HG03439 (cell line): ENCODE measurements at regions not wholly inside any gene's neighbourhood (a gene's known extent, or its start where the extent isn't known, plus 50 kb on each side); places are given as distances from the start of the nearest gene placed in this dataset.
"Not testable (repeated sequence)": the region's sequence is repeated elsewhere in the genome, so short reads cannot be mapped to it uniquely, and the experiment has no call there.

Experiments used
- ATAC-seq: cut with Tn5 transposase; IDR thresholded peaks from one replicate; pipeline ENCODE4 v1.9.1; 2021; ENCODE audit warnings: mild to moderate bottlenecking, moderate library complexity; ENCODE audit not compliant: unreplicated experiment

DNA sequence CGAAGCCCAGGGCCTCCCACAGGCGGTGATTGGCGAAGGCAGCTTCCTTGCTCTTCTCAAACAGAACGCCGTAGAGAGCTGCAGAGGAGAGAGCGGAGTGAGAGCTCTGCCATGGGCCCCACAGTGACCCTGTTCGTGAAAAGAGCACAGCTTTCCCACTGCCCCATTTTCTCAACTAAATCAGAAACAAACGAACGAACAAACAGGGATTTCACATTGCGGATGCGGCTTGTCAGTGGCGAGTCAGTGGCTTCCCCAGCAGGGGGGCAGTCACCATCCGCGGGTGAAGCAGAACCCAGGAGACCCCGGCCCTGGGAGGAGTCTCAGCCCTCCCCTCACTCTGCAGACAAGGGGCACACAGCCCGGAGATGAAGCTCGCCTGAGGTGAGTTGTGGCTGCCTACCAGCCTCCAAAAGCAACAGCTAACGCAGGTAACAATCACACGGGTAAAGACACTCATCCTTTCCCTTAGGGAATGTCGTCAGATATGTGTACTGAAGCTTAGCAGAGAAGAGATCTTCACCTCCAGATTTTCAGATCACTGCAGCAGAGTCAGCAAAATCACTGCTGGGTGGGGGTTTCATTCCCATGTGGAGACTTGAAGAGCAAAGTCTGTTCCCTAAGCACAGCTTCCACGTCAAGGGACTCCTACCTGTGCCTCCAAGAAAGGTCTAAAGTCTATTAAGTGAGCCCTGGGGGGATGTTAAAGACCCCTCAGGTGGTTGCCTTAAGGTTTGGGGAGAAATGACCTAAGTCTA is 51.2 kb upstream of the GPR31 start:
- no peak for ATAC-seq

DNA sequence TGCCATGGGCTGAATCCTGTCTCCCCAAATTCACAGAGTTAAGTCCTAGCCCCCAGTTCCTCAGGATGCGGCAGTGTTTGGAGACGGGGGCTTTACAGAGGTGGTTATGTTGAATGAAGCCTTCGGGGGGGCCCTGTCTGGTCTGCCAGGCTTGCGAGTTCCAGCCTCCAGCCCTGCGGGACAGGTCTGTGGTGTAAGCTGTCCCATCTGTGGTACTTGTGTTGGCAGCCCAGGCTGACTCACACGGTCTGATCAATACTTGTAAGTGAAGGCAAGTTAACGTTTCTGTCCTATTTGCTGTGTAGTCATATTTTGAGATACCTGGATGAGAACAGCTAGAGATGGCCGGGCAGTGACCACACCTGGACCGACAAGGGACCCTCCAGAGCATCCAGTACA is 51.8 kb upstream of the GPR31 start:
- ATAC-seq, result no peak

DNA sequence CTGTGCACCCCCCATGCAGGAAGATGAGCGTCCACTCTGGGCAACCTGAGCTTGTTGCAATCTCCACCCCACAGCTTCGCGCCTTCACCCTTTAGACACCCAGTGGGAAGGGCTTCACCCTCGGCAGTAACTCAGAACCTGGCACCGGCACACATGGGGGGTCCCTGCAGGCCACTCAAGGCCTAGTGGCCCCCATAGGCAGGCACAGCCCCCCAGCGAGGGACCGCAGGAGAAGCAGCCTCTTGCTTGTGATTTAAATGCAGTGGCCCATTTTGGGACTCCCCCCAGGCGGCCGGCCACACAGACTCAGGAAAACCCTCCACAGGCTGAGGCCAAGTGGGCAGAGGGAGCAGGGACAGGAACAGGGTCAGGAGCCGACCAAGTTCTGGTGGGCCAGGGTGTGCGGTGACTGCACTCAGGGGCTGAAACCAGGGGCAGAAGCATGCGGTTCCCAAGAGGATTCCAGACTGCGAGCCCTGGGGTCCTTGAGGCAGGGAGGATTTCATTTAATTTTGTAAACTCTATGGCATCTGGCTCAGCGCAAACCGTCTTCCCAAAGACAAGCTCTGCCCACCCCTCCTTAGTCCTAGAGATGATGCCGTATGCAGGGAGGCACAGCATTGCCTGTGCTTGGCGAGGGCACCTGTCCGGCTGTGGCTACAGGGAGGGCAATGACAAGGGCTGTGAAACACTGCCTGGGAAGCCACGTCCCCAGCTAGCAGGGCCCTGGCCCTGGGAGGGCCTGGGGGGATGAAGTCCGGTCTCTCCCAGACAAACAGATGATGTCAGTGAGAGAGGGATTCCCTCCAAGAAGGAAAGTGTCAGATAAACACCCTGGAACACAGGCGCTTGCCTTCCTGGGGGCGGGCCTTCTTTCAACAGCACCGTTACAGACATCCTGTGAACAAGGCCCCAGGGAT is 52.9 kb upstream of the GPR31 start:
- ATAC-seq, result no peak

DNA sequence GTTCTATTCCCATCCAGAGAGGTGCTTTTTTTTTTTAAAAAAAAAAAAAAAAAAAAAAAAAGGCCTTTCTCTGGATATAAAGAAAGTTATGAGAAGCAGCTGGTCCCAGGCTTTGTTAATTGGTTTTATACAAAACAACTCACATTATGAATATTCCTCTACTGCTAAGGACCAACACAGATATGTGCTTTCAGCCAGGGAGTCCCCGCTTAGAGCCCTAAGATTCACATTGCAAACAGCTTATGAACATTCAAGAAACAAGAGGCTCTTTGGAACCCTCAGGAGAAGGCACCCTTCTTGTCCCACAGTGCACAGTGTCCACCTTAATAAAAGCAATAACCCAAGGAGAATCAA is 53.5 kb upstream of the GPR31 start:
- no peak for ATAC-seq

DNA sequence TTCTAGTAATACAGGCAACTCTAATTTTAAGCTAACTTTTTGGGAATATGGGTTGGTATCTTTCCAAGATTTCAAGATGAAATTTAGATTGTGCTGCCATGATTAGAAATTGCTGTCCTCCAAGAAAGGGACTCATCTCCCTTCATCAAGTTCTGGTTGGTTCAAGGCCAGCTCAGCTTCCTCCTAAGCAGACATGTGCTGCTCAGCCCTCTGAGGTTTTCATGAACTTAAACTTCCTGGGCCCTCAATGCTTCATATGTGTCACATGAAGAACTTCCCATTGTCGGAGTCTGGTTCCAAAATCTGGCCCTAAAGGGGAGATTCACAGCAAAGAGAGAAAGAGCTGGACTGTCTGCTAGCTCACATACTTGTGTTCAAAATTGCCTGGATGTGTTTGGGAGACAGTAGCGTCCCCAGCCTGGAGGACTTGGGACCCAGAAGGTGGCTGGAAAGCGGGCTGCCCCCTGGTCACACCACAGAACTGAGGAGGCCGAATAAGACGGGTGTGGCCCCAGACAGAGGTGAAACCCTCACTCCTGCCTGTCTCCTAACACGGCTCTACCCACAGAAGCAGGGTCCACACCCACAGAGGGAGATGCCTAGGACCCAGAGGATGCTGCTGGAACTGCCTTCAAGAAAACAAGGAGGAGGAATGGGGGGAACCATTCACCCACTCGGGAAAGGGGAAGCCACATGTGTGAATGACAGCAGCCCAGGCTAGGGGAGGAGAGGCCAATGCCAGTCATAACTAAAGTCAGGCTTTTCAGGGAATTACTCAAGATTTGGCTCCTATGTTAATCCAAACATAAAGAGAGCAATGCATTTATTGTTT is 54.3 kb upstream of the GPR31 start:
- no peak for ATAC-seq

DNA sequence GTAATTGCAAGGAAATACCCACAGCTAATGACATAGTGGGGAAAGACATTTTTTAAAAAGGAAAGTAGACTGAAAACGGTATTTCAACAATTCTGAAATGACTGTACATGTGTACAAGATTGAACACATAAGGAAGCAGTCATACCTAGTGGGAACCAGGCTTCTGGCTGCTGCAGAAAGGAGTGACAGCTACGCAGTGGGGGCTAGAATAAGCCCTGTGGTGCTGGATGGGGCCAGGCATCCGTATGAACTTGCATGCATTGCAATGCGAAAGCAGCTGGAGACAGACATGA is 54.9 kb upstream of the GPR31 start:
- no peak for ATAC-seq

DNA sequence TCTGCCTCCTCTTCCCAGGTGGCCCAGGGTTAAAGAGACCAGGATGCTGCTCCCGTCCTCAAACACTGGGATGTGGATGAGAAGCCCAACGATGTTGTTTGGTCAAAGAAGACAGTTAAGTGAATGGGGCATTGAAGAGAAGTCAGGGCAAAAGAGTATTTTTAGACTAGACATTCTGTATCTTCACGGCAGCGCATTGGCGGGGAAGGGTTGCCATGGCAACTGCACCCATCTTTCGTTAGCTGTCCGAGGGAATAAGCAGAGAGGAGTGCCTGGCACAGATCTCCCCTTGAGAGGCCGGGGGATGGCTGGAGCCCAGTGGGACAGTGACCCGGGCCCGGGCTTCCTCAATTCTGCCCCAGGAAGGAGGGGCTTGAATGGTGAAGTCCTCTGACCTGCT is 56.4 kb upstream of the GPR31 start:
- ATAC-seq, result no peak

DNA sequence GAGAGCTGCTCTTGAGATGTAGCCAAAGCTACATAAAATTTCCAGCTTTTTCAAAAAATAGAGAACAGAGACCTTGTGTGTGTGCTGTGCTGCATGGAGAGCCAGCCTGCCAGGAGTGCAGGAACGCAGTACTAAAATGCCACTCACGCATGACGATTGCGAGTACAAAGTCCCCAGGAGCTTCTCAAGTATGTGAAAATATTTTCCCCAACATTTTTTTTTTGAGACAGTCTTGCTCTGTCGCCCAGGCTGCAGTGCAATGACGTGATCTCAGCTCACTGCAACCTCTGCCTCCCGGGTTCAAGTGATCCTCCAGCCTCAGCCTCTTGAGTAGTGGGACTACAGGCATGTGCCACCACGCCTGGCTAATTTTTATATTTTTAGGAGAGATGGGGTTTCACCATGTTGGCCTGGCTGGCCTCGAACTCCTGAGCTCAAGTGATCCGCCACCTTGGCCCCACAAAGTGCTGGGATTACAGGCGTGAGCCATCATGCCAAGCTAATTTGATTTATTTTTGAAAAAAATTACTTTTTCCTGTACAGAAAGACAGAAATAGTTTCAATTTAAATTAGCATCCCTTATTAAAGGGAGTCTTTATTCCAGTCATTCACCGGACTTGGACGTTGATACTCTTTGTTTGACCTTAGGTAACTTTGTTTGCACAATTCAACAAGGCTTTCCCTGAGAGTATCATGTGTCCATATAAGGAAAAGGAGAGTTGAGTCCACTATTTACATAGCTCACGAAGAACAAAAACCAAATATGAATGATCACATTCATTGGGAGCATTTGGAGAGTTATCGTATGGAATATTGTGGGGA is 57.9 kb upstream of the GPR31 start:
- ATAC-seq, result not testable (repeated sequence)

DNA sequence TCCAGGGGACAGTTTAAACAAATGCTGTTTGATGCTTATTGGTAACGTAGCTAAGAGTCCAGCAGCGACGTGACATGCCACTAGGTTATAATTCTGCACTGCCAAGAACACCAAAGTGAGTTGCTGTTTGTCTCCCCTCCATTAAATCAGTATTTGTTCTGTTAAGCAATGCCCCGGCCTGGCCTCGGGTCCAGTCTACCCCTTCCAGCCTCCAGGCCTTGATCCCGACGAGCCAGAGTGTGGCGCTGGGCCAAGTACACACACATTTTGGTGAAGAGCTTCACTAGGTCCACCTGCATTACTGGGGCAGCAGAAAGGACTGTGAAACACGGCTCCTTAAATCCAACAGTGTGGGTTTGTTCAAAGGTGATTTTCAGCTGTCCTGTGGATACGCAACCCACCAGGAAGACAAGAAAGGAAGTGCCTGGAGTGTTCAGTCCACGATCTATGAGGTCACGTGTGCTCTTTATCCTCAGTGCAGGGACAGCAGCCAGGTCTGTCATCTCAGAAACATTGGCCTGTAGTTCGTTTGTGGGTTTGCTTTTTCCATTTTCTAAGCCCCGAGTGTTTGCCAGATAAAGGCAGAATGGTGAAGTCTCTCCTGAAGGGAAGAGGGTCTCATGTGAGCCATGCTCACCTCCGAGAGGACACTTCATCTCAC is 58.7 kb upstream of the GPR31 start:
- ATAC-seq, result not testable (repeated sequence)

DNA sequence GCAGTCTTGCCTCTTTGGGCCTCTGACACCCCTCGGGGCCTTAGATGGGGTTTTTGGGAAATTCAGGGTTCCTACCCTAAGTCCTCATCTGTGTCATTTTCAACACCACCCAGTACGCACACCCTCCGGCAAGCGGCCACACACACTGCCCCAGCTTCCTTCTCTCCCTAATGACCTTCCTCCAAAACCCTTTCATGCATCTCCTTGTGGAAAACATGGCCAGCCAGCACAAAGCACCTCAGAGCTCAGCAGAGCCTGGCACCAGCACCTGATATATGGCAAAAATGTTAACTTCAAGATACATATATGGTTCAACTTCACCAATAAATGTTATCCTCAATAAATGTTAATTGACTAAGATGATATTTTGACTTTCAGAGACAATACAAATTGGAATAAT is 59.3 kb upstream of the GPR31 start:
- not testable (repeated sequence) for ATAC-seq

DNA sequence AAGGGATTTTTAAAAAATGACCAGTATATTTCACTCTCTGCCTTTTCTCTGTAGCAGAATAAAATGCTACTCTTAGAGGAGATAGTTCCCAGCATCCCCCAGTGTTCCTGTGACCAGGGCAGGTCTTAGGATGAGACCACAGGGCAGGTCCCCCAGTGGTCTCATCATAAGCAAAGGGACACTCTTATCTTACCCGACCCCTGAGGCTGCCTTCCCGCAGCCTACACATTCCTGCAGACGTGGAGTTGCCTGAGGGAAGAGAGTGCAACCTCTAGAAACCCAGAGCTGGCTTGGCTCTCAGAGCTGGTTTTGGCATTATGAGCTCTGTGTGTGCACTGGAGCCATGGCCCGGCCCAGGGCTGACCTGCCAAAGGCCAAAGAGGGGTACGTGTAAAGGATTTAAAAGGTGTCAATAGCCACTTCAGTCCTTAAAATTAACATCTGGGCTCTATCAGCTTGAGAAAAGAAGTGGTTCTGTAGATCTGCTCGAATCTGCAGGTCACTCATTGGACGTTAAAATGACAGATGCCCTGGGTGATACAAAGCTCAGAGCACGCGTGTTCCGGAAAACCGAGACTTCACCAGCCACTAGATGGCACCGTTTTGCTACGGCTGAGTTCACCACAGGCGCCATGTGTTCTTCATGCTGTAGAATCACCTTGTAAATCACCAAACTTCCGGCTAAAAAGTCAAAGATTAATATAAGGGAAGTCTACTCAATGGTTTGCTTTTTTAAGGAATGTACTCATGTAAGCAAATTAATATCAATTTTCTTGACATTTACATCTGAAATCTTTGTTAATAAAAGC is 60.4 kb upstream of the GPR31 start:
- ATAC-seq, result peak; percentile 67

DNA sequence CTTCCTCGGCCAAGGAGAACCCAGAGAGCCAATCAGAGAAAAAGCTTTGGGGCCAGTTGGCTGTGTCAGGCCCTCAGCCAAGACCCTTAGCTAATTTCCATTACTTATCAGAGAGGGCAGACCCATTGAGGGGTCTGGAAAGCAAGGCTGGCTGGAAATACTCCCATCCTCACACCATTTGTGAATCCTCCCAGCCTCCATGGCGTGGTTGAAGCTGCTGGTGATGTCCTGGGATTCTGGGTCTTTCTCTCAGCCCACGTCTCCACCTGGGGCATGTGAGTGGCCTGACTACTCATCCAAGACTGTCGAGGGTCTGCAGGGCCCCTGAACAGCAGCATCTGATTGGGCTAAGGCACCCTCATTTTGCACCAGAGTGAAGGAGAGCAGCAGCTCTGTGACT is 61.3 kb upstream of the GPR31 start:
- ATAC-seq, result not testable (repeated sequence)

DNA sequence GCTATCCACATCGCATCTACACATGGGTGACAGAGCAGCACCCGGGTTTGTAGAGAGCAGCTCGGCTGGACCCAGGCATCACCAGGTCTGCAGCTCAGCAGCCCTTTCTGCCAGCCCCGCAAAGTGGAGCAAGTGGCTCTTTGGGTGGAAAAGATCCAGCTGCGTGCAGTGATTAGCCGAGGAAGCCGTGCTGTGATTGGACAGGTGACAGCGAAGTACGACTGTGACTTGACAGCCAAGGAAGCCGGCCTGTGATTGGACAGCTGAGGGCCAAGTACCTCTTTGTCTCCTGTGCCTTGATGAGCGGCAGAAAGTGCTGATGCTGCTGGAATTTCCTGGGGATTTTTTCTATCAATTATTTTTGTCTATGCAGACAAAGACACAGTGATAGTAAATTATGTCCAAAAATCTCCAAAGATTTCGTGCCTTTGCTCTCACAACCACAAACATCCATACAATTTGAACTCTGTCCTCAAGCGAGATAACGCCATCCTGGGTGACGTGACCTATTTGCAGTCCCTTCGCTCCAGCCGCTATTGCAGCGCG is 62.3 kb upstream of the GPR31 start:
- ATAC-seq, result no peak

DNA sequence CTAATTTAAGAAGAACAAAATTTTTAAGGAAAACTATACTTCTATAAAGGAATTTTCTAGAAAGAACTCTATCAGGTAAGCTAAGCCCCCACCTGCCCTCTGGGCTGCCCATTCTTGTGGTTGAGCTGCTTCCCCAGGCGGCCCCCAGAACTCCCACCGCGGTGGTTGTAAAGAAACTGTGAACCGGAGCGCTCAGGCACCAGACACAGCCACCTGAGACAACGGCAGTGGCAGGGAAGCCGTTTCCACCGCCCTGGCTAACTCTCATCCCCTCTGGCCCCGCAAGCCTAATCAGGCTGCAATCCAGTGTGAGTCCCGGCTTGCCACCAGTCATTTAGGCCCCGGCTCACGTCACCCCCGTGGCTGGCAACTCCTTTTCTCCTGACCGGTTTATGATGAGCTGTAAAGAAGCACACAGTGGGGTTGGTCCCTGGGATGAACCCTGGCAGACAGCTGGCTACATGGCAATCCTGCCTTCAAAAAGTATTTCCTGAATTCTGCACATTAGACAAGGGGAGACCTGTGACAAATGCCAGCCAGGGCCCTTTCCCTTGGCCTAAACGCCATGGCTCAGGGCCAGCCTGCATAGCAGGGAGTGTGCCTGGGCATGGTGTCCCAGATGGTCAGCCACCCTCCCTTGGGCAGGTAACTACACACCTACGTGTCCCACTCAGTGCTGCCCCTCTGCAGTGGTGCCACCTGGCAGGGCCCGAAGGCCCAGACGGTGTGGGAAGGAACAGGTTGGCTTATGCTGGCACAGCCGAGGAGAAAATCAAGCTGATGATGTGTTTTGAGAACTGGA is 63.8 kb upstream of the GPR31 start:
- ATAC-seq, result no peak

DNA sequence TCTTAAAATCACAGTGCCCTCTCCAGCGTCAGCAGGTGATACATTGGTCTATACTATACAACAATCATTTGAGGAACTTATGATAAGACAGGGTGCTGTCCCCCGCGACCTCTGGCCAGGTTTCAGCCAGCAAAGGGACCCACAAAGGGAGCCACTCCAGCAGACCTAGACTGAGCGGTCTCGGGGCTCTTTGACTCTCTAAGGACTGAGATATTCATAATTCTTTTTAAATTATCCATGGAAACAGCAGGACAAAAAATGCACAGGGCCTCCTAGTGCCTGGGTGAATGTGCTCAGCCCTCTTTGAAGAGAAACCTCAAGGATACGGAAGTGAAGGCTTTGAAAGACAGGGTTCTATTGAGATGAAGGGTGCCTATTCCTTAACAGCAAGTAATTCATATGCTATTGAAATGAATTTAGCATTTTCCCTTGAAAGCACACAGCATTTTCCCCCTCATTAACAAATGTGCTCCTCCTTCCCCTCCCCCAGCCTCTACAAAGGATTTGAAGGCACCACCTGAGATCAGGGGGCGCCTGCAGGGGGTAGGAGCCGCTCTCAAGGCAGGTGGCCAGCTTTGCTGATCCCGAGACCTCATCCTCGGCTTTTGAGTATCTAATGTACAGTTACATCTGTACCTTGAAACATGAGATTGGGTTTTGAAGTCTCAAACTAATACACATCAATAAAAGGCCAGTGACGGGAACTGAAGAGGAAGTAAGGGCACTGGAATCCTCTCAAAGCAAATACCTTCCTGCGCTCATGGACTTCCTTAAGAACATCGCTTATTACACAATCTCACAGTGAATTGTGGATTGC is 65.3 kb upstream of the UNC93A start:
- not testable (repeated sequence) for ATAC-seq

DNA sequence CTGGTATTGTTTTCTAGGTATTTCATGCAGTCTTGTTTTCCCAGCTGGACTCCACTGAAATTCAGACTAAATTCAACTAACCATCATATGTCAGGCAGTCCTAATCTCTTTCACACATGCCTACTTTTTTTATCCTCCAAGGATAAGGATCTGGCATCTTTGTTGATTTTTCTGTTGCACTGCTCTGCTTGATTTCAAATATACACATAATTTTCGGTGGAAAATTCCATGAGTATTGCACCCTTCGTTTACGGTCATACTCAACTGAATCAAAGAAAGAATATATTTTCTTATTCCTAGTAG is 64.8 kb upstream of the UNC93A start:
- ATAC-seq, result no peak

DNA sequence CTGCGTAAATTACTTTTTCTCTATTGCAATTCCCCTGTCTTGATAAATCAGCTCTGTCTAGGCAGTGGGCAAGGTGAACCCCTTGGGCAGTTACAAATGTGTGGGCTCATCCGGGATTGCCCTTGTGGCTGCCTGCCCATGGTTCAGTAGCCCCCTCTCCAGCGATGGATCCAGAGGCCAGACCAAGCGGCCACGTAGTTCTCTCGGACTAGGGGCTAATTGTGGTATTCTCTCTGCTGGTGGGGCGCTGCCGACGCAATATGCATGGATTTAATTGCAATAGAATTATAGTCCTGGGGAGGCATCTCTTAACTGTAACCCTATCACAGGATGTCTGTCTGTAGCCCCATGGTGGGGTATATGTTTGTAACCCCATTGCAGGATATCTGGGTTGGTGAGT is 64.3 kb upstream of the UNC93A start:
- ATAC-seq, result no peak

DNA sequence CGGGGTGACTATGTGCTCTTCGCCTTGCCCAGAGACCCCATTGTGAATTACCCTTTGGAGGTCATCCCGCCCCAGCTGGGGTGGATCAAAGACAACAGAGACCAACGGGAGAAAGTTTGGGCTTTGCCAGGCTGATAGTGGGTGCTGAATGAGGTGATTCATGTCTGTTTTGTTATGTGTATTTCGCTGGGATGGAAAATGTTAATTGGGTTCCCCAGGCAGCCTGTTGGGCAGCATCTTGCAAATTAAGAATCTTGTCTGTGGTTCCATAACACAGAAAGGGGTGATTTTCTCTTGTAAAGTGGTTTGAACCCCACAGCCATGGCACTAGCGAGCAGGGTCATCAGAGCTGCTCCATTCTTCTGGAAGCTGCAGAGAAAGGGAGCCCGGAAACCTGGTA is 63.1 kb upstream of the UNC93A start:
- ATAC-seq, result no peak
